ENCODE measurements at regions not wholly inside any gene's neighbourhood (a gene's known extent, or its start where the extent isn't known, plus 50 kb on each side); places are given as distances from the start of the nearest gene placed in this dataset.
A peak's percentile ranks its signal among the peaks of the same experiment; 100 is the strongest.

DNA sequence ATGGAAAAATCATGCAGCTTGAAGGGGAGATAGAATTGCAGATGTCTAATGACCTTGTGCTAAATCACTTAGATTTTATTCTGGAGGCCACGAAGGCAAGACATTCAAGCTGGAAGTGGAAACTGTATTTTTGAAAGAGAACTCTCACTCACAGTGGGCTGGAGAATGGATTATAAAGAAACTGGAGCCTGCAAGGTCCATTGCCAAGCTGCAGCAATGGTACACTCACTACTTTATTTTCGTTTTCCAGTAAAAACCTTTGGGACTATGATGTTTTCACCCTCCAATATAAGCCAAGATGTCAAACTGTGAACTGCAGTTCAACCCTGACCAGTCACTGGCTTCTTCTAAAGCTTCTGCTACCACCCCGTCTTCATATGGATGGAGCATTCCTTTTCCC is 62.0 kb downstream of the SKIDA1 start:
- Histone ChIP-seq H3K36me3 (no peaks in the 10 kb centered on the region), H3K9me3 (no peaks in the 10 kb centered on the region), H3K4me1 (no peaks in the 10 kb centered on the region), H3K27ac (no peak overlapping the region), H3K4me3 (no peak overlapping the region), H3K27me3 (no peaks in the 10 kb centered on the region)
- intact Hi-C loops (cut with DNase I; ENCODE audit: low total_unique reads): no loop called here
- no peak for DNase-seq
- WGBS, 5 donors: 70 to 76% (median 75%) methylated on average over 3 of the region's 3 CpGs
- TF ChIP-seq, protein P1, sequence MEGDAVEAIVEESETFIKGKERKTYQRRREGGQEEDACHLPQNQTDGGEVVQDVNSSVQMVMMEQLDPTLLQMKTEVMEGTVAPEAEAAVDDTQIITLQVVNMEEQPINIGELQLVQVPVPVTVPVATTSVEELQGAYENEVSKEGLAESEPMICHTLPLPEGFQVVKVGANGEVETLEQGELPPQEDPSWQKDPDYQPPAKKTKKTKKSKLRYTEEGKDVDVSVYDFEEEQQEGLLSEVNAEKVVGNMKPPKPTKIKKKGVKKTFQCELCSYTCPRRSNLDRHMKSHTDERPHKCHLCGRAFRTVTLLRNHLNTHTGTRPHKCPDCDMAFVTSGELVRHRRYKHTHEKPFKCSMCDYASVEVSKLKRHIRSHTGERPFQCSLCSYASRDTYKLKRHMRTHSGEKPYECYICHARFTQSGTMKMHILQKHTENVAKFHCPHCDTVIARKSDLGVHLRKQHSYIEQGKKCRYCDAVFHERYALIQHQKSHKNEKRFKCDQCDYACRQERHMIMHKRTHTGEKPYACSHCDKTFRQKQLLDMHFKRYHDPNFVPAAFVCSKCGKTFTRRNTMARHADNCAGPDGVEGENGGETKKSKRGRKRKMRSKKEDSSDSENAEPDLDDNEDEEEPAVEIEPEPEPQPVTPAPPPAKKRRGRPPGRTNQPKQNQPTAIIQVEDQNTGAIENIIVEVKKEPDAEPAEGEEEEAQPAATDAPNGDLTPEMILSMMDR (IDR thresholded peaks at IDR 0.05): no peak
- TF ChIP-seq POLR2AphosphoS5 (IDR thresholded peaks at IDR 0.05): no peak
- no peak for TF ChIP-seq POLR2A (IDR thresholded peaks at IDR 0.05)
- TF ChIP-seq EP300 (IDR thresholded peaks at IDR 0.05): no peak

DNA sequence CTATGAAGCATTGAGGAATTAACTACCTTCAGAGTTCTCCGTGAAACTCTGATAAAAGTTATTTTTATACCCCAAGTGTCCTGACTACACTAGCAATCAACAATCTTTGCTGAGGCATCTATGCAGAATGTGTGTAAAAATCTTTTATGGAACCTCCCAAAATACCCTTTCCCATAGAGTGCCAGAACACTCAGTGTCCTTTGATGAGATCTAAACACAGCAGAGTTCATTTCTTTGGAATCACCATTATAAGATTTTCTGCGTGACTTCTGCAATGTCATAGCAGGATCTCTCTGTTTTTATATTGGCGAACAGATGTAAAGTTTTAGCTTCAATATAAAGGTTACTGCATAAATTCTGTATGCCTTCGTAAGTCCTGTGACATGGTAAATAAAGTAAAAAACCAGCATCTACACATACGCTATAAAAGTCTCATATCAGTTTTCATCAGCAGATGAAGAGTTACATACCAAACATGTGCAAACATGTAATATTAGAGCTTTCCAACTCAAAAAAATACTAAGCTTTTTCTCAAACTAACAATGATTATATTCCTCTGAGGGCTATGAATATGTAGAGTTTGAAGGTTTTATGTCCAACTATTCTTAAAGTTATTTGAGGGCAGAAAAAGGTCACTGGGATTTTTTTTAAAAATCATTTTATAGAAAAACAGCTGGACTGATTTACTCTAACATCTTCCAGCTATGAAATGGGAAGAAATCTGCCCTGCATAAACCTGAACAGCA is 67.2 kb downstream of the SKIDA1 start:
- 67 to 78% (median 75%) methylated on average over 5 of the region's 5 CpGs for WGBS, 5 donors
- Histone ChIP-seq H3K9me3 (peaks cover 0 to 18% (median 3%) of the 10 kb centered on the region in 4 donors), H3K36me3 (no peaks in the 10 kb centered on the region), H3K27ac (no peak overlapping the region), H3K4me1 (no peaks in the 10 kb centered on the region), H3K27me3 (no peaks in the 10 kb centered on the region), H3K4me3 (no peak overlapping the region)
- TF ChIP-seq EP300 (IDR thresholded peaks at IDR 0.05): no peak
- TF ChIP-seq POLR2AphosphoS5 (IDR thresholded peaks at IDR 0.05): no peak
- no peak for TF ChIP-seq POLR2A (IDR thresholded peaks at IDR 0.05)
- TF ChIP-seq, protein P1 (IDR thresholded peaks at IDR 0.05): no peak
- intact Hi-C loops (cut with DNase I; ENCODE audit: low total_unique reads): no loop called here
- DNase-seq: peak in 1 of 2 donors; percentile 50

DNA sequence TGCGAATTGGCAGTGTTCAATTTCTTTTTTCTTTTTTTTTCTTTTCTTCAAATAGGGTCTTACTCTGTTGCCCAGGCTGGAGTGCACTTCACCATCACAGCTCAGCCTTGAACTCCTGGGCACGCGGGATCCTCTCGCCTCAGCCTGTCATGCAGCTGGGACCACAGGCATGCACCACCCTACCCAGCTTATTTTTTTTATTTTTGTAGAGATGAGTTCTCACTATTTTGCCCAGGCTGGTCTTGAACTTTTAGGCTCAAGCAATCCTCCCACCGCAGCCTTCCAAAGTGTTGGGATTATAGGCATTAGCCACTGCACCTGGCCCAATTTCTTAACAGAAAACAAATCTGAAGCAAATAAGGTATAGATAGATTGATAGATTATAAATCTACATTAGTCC is 69.3 kb downstream of the SKIDA1 start:
- intact Hi-C loops (cut with DNase I; ENCODE audit: low total_unique reads): no loop called here
- 91 to 97% (median 93%) methylated on average over 5 of the region's 5 CpGs for WGBS, 5 donors
- Histone ChIP-seq H3K27me3 (no peaks in the 10 kb centered on the region), H3K36me3 (no peaks in the 10 kb centered on the region), H3K4me1 (no peaks in the 10 kb centered on the region), H3K27ac (no peak overlapping the region), H3K4me3 (no peak overlapping the region), H3K9me3 (peaks cover 0 to 18% (median 3%) of the 10 kb centered on the region in 4 donors)
- TF ChIP-seq POLR2A (IDR thresholded peaks at IDR 0.05) (no peak), POLR2AphosphoS5 (IDR thresholded peaks at IDR 0.05) (no peak), EP300 (IDR thresholded peaks at IDR 0.05) (no peak)
- TF ChIP-seq, protein P1 (IDR thresholded peaks at IDR 0.05): no peak
- DNase-seq: no peak

DNA sequence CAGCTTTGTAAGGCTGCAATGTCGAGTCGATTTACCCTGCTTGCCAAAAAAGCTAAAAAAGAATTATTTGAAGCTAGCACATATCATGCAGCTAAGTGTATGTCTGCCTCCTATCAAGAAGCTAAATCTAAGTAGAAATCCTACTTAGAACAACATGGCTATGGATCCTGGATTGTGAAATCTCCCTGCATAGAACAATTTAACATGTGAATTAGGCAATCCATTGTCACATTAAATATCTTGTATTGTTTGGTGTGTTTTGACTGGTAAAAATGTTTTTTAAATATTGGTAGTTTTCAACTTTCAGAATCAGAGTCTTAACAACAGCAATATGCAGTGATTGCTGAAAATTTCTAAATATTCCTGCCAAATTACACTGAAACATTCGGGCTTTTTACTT is 73.3 kb downstream of the SKIDA1 start:
- peaks cover 0 to 28% (median 8%) of the 10 kb centered on the region in 4 donors for H3K9me3 ChIP-seq

More for the DNA sequence above, 73.3 kb downstream of the SKIDA1 start:
- intact Hi-C loops (cut with DNase I; ENCODE audit: low total_unique reads): no loop called here
- DNase-seq: no peak
- WGBS, 5 donors: 88 to 92% (median 90%) methylated on average over 3 of the region's 3 CpGs
- Histone ChIP-seq H3K27me3 (no peaks in the 10 kb centered on the region), H3K36me3 (no peaks in the 10 kb centered on the region), H3K27ac (no peak overlapping the region), H3K4me3 (no peak overlapping the region), H3K4me1 (no peaks in the 10 kb centered on the region)
- TF ChIP-seq, protein P1 (IDR thresholded peaks at IDR 0.05): no peak
- no peak for TF ChIP-seq EP300 (IDR thresholded peaks at IDR 0.05)
- TF ChIP-seq POLR2AphosphoS5 (IDR thresholded peaks at IDR 0.05): no peak
- no peak for TF ChIP-seq POLR2A (IDR thresholded peaks at IDR 0.05)

All from stomach (tissue), 8 donors.